GM18867 (cell line): ENCODE measurements at regions not wholly inside any gene's neighbourhood (a gene's known extent, or its start where the extent isn't known, plus 50 kb on each side); places are given as distances from the start of the nearest gene placed in this dataset.

Experiments used
- ATAC-seq: cut with Tn5 transposase; IDR thresholded peaks from one replicate; pipeline ENCODE4 v1.9.1; 2021; ENCODE audit warnings: mild to moderate bottlenecking, moderate library complexity; ENCODE audit not compliant: unreplicated experiment

DNA sequence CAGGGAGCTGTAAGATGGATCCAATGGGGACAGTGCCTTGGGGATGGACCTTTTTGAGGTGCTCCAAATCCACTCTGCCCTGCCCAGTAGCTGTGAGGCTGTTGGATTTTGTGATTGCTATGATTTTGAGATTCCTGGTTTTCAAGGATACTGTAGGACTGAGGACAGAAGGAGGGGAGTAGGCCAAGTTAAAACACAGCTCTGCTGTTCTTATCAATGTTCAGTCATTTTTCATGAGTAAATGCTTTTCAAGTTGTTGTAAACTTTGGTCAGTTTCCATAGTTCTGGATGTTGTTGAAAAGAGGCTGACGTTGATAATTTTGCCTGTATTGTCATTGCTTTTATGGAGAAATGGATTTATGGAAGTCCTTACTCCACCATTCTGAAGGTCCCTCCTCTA is 361.2 kb downstream of the ZNF516 start:
- no peak for ATAC-seq

DNA sequence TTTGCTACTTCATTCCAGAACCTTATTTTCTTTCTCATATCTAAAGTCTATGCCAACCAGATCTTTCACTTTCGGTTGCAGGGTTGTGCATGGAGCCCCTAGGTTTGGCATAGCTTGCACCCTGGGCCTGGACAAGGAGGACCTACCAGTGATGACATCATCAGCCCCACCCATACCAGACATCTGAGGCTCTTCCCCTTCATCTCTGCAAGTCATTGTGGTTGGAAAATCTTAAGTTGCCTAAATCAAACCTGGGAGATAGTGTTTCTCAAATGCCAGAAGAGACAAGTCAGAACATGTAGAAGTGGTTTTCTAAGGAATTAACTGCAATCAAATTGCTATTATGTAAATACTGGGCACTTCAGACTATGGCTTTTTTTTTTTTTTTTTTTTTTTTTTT is 363.3 kb downstream of the ZNF516 start:
- ATAC-seq: no peak

DNA sequence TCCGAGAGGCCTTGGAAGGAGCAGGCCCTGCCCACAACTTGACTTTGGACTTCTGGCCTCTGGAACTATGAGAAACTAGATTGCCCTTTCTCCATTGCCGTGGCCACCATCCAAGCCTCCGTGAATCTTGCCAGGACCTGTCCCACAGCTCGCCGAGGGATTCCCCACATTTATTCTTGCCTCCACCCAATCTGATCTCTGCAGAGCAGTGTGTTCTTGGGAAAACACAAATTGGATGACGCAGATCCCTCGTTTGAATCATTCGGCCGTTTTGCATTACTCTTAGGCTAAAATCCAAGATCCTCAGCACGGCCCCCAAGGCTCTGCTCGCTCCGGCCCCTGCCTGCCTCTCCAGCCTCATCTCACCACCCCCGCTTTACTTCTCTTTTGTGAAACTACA is 364.2 kb downstream of the ZNF516 start:
- no peak for ATAC-seq

DNA sequence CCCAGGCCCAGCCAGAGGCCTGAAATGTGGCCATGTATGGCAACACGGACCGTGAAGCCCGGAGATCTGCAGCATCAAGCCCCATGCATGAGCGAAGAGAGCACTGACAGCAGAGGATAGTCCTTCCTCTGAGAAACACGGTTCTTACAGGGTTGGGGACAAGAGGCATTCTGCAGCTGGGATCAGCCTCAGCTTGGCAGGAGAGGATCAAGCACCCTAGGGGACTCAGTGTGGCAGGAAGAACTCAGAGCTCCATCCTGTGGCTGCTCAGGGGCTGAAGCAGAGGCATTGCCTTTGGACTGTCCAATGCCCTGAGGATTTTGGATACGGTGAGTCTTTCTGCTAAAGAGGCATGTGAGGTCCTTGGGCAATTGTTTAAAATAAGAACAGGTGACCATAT is 368.7 kb downstream of the ZNF516 start:
- ATAC-seq: no peak

DNA sequence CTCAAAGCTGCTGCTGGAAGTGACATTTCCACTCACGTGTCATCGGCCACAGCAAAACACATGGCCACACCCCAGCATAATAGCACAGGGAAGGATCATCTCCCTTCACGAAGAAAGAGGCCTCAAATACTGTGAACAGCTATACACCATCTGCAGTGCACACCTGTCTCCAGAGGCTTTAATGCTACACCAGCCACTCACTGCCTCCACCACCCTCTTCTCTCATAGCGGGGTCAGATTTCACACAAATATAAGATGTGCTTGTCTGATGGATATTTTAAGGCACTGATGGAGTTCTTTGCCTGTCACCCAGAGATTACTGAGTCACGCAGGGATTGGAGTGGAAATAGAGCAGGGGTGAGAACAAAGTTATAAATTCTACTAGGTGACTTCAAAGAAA is 374.0 kb downstream of the ZNF516 start:
- ATAC-seq: no peak

DNA sequence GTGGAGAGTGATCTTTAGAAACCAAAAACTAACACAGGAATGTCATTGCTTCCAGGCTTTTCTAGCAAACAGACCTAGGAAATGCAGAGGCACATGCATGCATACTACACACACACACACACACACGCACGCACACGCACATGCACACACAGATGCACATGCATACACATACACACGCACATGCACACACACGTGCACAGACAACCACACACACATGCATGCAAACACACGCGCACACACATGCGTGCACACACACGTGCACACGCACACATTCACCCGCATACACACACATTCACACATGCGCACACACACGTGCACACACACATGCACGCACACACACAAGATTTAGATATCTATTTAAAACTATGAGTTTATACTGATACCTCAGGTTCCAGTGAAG is 379.5 kb downstream of the ZNF516 start:
- no peak for ATAC-seq

DNA sequence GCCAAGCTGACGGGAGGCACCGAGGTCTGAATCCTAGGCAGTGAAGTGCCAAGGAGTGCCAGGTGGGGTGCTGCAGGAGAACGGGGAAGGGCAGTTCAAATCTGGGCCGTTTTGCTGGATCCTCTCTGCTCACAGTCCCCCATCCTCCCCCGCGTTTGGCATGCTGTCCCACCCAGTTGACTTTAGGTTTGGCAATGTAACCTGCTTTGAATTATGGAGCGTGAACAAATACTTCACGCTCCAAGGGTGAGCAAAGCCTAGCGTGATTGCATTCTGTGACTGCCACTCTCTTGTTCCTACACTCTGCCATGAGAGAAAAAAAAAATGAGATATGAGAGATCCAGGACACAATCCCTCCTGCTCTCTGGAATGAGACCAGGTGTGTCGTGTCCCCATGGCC is 381.9 kb downstream of the ZNF516 start:
- no peak for ATAC-seq

DNA sequence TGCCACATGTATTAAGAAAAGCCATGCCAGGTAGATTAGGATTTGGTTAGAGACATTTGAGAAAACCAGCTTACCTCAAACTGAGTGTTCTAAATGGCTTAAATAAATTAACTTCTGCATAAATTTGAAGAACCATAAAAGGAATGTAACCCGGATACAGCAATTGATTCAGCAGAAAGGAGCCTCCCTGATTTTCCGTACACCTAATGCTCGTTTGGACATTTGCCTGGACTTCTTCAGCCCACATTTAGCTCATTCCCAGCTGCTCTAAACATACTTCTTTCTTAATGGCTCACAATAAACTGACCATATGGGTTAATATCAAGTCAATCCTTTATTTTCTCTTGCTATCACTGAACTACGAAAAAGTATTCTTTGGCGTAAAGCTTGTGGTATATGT is 392.4 kb downstream of the ZNF516 start:
- ATAC-seq: no peak

DNA sequence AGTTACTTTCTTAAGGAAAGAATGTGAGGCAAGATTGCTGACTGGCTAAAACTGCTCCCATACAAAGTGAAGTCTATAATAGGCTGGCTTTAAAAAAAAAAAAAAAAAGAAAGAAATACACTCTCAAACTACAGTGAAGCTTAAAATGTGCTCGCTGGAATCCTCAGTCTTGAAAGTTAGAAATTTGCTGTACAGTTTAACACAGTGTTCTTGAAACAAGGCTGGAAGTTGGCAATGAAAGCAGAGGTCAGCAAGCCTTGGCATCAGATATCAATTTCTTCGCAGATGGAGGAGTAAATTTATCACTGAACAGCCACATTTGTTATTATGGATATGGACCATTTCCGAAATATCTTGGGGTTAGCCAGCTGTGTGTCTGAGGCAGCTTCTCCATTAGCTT is 392.9 kb downstream of the ZNF516 start:
- no peak for ATAC-seq

DNA sequence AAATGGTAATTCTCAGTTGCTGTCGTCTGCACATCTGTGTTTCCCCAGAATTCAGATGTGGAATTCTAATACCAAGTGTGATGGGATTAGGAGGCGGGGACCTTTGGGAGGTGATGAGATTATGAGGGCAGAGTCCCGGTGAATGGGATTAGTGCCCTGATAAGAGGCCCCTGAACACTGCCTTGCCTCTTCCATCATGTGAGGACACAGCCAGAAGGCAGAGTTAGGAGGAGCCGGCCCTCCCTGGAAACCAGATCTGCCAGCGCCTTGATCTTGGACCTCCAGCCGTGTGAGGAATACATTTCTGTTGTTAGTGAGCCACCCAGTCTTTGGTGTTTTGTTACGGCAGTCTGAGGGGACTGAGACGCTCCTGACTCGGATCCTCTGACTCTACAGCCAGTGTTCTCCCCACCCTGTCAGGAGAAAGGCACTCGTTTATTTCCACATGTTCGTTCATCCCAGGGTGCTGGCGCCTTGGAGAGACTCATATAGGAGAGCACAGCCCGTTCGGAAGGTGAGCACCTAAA is 395.0 kb downstream of the ZNF516 start:
- no peak for ATAC-seq

DNA sequence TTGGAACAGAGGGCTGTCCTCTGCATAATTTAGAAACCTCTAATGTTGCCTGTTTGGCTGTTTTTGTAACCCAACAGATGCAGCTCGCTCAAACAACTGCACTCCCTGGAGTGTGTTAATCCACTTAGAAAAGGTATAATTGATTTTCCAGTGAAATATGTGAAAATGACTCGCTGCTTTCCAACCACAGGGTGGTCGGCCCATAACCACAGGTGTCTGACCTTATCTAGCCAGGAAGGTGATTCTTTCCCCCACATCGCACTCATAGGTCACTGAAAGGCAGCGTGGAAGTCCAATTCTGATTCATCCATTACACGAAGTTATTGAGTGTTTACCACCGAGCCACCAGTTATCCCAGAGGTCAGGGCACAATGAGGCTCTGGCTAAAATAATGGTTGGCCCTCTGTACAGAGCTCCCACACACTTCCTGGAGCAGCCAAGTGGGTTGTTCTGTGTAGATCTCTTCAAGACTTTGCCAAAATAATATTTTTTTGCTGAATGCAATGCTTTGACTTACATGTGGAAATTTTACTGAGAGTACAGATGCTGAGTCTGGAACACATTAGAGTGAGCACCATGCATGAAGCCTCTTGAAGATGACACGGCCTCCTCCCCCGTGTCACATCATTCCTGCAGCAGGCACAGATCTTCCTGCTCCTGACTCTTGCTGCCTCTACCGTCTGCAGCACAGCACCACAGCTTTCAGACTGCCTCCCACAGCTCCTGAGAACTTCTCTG is 396.2 kb downstream of the ZNF516 start:
- ATAC-seq: no peak

DNA sequence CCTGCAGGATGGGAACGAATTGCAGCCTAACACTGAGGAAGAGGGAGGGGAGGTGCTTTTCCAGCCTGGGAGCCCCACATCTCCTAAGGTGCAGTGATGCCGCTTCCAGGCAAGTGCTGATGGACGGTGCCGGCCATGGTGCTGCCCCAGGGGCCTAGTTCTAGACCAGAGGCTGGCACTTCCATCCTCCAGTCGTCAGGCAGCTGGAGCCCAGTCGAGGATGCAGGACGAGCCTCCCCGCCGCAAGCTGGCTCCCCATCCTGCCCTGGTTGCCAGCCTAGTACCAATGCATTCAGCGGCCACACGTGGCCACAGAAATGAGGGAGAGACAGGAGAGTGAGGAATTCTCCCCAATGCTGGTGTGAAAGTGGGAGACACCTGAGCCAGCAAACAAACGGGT is 413.5 kb downstream of the ZNF516 start:
- no peak for ATAC-seq

DNA sequence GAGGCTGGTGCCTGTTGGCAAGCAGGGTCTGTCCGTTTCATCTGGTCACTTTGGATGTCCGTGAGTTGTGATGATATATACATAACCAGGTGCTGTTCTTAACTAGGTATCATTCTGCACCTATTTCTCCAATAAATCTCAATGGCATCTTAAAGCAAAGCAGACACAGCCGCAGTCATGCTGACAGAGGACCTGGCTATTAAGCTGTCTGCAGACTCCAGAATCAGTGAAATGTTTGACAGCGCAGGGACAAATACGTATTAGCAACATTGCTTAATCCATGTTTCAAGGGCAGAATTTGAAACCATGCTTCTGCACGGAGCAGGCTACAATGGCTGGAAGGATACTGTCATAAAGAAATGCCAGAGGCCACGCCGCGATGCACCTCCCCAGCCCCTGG is 414.6 kb downstream of the ZNF516 start:
- ATAC-seq: no peak

DNA sequence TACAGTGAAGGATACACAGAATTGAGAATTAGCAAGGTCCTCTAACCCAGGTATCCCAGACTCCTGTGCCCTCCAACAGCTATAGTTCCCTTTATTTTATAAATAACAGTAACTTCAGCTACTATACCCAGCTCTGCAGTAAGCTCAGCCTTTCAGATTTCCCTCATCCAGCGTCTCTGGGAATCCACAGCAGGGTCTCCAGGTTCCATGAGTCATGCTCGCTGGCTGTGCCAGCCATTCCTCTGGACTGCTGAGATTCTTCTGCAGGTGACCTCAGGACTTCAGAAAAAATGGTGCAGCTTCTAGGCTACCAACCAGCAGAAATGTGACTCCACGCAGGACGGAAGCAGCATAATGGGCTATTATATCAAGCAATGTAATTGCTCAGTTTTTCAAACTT is 419.3 kb downstream of the ZNF516 start:
- no peak for ATAC-seq

DNA sequence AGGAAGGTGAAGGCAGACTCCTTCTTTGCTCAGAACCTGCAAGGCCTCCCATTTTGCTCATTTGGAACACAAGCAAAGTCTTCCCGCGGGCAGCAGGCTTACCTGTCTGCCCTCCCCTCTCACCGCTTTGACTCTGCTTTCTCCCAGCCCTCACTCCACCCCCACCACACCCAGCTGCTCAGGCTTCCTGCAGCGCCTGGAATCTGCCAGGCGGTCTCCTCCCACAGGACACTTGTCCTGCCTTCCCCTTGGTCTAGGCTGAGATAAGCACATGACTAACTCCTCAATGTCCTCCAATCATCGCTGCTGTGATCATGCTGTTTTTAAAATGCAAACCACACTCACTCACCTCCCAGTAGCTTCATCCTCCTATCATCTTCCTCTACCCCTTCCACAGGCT is 430.0 kb downstream of the ZNF516 start:
- no peak for ATAC-seq

DNA sequence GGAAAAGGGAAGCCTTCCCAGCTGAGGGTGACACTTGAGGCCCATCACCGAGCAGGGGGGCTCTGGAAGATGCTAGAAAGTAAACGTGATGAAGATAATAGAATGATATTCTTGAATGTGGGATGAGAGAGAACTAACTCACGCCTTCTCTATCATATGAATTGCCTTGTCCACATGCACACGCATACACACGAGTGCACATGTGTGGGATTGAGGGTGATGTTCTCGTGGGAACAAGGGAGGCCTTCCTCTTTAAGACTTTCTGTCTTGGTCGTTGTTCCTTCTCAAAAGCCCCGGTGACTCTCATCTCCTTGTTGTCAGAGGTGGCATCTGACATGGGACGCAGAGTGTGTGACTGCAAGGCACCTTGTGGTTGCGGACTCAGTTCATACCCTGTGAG is 436.9 kb downstream of the ZNF516 start:
- ATAC-seq: no peak

DNA sequence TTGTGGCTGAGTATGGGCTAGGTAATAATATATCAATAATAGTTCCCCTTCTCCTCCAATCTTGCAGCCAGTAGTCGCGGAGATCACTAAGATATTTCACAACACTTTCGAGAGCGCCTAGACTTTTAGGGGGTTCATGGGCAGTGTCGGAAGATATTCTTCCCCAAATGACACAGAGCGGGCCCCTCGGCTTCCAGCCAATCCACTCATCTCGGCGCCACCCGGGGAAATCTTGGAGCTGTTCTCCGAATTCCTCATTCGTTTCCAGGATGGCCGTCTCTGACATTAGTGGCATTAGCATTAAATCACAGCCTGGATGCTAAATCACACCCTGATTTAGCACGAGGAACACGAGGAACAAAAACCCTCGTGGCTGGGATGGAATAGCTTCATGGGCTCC is 437.7 kb downstream of the ZNF516 start:
- ATAC-seq: no peak

DNA sequence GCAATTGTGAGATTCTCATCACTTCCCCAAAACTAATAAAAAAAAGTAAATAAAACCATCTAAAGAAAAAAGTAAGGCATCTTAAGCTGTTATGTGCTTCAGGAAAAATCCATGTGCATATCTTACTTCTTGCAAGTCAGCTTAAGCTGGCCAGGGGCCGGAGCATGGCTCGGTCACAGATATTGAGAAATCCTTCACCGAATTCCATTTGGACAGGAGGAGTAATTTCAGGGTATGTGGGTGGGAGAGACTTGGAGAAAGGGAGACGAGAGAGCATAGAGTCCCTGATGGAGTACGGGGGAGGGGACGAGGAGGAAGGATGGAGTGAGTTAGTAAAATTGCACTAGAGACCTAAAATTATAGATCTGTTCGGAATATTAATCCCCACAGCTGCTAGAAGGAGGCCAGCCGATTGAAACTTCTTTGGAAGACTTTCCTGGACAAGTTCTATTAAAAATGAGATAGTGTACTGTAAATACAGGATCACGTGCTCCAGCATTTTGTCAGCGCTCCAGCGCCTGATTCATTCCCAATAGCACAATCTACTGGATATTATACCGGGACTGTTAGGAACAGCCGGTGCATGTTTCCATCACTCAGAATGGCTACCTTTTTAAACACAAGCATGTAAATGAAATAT is 438.5 kb downstream of the ZNF516 start:
- no peak for ATAC-seq

DNA sequence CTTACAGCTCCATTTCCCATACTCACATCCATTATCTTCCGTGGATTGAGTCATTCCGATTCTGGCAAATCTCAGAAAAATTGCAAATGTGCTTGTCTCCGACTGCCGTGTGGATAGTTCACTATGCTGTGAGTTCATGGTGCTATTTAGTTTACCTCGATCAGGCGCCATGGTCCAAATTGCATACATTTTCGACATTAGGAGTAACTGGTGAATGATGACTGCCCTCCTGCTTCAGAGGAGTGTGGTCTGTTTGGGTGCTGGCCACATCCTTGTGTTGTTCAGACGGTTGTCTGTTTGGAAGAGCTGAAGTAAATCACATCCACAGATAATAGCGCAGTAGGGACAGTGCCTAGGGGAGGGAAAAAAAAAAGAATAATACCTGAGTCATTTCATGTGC is 439.5 kb downstream of the ZNF516 start:
- ATAC-seq: no peak

DNA sequence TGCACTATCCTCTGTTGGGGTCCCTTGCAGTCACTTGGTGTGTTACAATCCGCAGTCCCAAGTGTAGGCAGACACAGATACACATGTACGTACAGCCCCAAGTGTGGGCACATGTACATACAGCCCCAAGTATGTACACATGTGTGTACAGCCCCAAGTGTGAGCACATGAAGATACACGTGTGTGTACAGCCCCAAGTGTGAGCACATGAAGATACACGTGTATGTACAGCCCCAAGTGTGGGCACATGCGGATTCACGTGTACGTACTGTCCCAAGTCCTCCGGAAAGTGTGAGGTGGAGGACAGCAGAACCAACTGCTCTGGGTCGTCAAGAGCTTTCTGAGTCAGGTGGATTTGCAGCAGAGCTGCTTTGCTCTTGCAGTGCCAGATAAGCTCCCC is 440.0 kb downstream of the ZNF516 start:
- no peak for ATAC-seq

DNA sequence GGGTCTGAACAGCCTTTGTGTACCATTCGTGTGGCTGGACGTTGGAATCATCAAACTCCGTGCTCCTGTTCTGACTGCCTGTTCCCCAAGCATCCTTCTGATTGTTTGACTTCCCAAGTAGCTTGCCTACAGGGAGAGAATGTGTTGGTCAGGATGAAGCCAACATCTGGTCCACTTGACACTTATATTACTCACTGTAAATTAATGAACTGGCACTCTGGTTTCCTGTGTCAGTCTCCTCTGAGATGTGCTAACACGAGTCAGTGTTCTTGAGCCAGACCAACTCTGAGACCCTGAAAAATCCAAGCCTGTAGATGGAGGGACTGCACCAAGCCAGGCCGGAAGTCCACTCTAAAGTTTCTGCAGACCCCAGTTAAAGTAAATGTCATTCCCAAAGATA is 440.9 kb downstream of the ZNF516 start:
- ATAC-seq: no peak

DNA sequence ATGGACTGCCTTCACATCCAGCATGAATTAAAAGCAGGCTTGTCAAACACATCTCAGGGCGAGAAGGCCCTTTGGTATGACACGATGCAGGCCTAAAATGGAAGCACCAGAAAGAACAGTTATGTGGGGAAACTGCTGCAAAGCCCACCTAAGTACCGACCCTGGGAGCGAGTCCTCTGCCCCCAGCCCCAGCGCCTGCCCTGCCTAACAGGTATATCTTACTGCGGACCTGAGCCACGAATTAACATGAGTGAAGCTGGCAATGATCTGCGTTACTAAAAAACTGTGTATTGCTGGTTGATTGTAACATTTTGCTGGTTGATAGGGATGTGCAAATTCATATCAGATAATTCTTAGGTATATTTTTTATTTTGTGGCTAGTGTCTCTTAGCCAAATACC is 441.5 kb downstream of the ZNF516 start:
- ATAC-seq: no peak

DNA sequence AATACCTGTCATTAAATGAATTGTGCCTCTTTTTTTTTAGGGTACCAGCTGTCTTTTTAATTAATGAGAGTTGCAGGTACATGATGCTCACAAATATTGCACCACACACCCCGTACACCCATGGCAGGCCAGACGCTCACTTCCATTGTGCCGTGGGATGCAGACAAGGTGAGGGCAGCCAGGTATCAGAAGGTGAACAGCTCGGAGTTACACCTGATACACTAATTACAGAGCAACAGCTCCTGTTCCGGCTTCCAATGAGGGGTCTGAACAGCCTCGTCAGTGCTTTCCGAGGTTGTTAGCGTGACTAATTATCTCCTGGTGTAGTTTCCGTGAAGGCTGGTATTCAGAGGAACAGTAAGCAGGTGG is 442.8 kb downstream of the ZNF516 start:
- no peak for ATAC-seq
